ENCODE measurements at regions not wholly inside any gene's neighbourhood (a gene's known extent, or its start where the extent isn't known, plus 50 kb on each side); places are given as distances from the start of the nearest gene placed in this dataset.

DNA sequence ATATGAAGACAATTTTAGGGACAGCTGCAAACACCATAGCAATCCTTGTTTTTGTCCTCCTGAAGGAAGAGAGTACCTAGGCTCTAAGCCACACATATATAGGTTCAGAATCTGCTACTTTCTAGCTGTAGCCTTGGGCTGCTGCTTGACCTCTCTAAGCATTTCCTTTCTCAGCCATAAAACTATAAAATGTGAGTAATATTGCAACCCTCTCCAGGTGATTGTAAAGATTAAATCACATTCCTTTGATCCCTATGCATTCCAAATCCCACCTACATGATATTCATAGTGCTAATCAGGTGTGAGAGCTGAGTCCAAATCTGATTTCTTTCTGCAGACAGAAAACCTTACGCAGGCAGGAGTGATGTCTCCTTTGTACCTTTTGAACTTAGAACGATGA, 913.5 kb downstream of the VRK1 start:
- H3K4me1 ChIP-seq (ENCODE audit: insufficient read depth): no peaks in the 10 kb centered on the region
- H3K36me3 ChIP-seq (ENCODE audit: low read depth): no peaks in the 10 kb centered on the region
- in situ Hi-C loops (cut with MboI): no loop called here
- no peak for DNase-seq
- H3K4me2 ChIP-seq (ENCODE audit: unreplicated experiment): no peak overlapping the region
- no peak overlapping the region for H2AFZ ChIP-seq
- no peaks in the 10 kb centered on the region for H3K9me2 ChIP-seq (ENCODE audit: insufficient read depth)
- H4K20me1 ChIP-seq (ENCODE audit: insufficient read depth): no peaks in the 10 kb centered on the region
- TF ChIP-seq EZH2 (IDR thresholded peaks at IDR 0.05; ENCODE audit: insufficient read depth, poor library complexity, severe bottlenecking) (no peak), EZH2phosphoT487 (IDR thresholded peaks at IDR 0.05; ENCODE audit: insufficient read depth, low read depth) (no peak)
- no peak overlapping the region for H3K9ac ChIP-seq
- H3F3A ChIP-seq (ENCODE audit: insufficient read depth): no peaks in the 10 kb centered on the region
- no peaks in the 10 kb centered on the region for H3K27me3 ChIP-seq (replicated peaks; ENCODE audit: insufficient read depth)
- H3K27ac ChIP-seq: no peak overlapping the region
- no peaks in the 10 kb centered on the region for H3K79me2 ChIP-seq (ENCODE audit: insufficient read depth)
- no peaks in the 10 kb centered on the region for H3K9me3 ChIP-seq (ENCODE audit: low read depth)
- 39 to 46% methylated on average over 2 of the region's 2 CpGs for WGBS, 2 experiments (ENCODE audit: low coverage in 1 of 2, low lambda C conversion rate in 2 of 2, missing lambda C conversion rate in 2 of 2)
- no peak overlapping the region for H3K4me3 ChIP-seq

- Histone ChIP-seq H3K27ac (no peak overlapping the region), H3K4me2 (ENCODE audit: unreplicated experiment) (no peak overlapping the region), H3K9me2 (ENCODE audit: insufficient read depth) (no peaks in the 10 kb centered on the region), H3K9me3 (ENCODE audit: low read depth) (no peaks in the 10 kb centered on the region), H3K9ac (no peak overlapping the region), H3K79me2 (ENCODE audit: insufficient read depth) (no peaks in the 10 kb centered on the region), H2AFZ (no peak overlapping the region), H3K27me3 (replicated peaks; ENCODE audit: insufficient read depth) (no peaks in the 10 kb centered on the region), H3K4me1 (ENCODE audit: insufficient read depth) (no peaks in the 10 kb centered on the region), H3K4me3 (no peak overlapping the region), H3F3A (ENCODE audit: insufficient read depth) (no peaks in the 10 kb centered on the region), H3K36me3 (ENCODE audit: low read depth) (no peaks in the 10 kb centered on the region), H4K20me1 (ENCODE audit: insufficient read depth) (no peaks in the 10 kb centered on the region)
- TF ChIP-seq EZH2phosphoT487 (IDR thresholded peaks at IDR 0.05; ENCODE audit: insufficient read depth, low read depth): no peak
- no peak for TF ChIP-seq EZH2 (IDR thresholded peaks at IDR 0.05; ENCODE audit: insufficient read depth, poor library complexity, severe bottlenecking)
- no peak for DNase-seq
- in situ Hi-C loops (cut with MboI): no loop called here
Observed at GRCh38 chr14:97712471-97712870, 915.3 kb downstream of the VRK1 start.

DNA sequence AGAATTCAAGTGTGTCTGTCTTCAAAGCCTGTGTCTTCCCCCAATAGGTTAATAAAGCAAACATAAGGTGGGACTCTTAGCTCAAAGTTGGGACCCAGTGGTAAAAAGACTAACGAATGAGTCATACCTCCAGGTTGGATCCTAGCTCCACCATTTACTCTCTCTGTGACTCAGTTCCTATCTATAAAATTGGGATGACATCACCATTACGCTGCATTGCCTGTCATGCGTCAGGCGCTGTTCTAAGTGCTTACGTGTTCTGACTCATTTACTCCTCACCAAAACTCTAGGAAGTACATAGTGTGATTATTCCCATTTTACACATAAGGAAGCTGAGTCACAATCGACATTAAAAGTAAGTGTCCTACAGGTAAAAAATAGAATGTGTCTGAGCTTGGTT, 915.8 kb downstream of the VRK1 start:
- WGBS, 2 experiments (ENCODE audit: low coverage in 1 of 2, low lambda C conversion rate in 2 of 2, missing lambda C conversion rate in 2 of 2): 40 to 50% methylated on average over 6 of the region's 6 CpGs
- TF ChIP-seq EZH2 (IDR thresholded peaks at IDR 0.05; ENCODE audit: insufficient read depth, poor library complexity, severe bottlenecking) (no peak), EZH2phosphoT487 (IDR thresholded peaks at IDR 0.05; ENCODE audit: insufficient read depth, low read depth) (no peak)
- no peaks in the 10 kb centered on the region for H3K27me3 ChIP-seq (replicated peaks; ENCODE audit: insufficient read depth)
- DNase-seq: peak; percentile 3
- no peaks in the 10 kb centered on the region for H3K9me2 ChIP-seq (ENCODE audit: insufficient read depth)
- no peak overlapping the region for H3K4me3 ChIP-seq
- H4K20me1 ChIP-seq (ENCODE audit: insufficient read depth): no peaks in the 10 kb centered on the region
- no peaks in the 10 kb centered on the region for H3K4me1 ChIP-seq (ENCODE audit: insufficient read depth)
- no peak overlapping the region for H2AFZ ChIP-seq
- H3K9me3 ChIP-seq (ENCODE audit: low read depth): no peaks in the 10 kb centered on the region
- H3K4me2 ChIP-seq (ENCODE audit: unreplicated experiment): no peak overlapping the region
- H3K79me2 ChIP-seq (ENCODE audit: insufficient read depth): no peaks in the 10 kb centered on the region
- H3K27ac ChIP-seq: no peak overlapping the region
- H3F3A ChIP-seq (ENCODE audit: insufficient read depth): no peaks in the 10 kb centered on the region
- no peak overlapping the region for H3K9ac ChIP-seq
- in situ Hi-C loops (cut with MboI): no loop called here
- no peaks in the 10 kb centered on the region for H3K36me3 ChIP-seq (ENCODE audit: low read depth)

DNA sequence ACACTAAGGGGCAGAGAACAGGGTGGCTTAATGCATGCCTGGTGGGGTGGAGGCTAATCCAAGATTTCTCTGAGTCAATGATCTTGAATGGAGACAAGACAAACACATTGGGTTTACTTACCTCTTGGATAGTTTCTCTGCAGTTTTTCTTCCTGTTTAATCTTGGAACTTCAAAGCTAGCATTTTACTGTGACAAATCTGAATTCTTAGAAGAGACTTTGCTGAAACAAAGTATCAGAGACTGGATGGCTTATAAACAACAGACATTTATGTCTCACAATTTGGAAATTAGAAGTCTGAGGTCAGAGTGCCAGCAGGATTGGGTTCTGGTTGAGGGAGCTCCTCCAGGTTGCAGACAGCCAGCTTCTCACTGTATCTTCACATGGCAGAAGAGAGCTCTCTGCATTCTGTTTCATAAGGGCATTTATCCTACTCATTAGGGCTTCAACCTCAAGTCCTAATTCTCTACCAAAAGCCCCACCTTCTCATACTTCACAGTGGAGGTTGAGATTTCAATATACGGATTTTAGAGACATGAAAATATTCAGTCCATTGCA, 921.8 kb downstream of the VRK1 start:
- Histone ChIP-seq H3K36me3 (ENCODE audit: low read depth) (no peaks in the 10 kb centered on the region), H3K4me1 (ENCODE audit: insufficient read depth) (no peaks in the 10 kb centered on the region), H3K27me3 (replicated peaks; ENCODE audit: insufficient read depth) (no peaks in the 10 kb centered on the region), H3K9me2 (ENCODE audit: insufficient read depth) (no peaks in the 10 kb centered on the region), H3K27ac (no peak overlapping the region), H3K9ac (no peak overlapping the region), H3K4me2 (ENCODE audit: unreplicated experiment) (no peak overlapping the region), H2AFZ (no peak overlapping the region), H3K4me3 (no peak overlapping the region), H3K79me2 (ENCODE audit: insufficient read depth) (no peaks in the 10 kb centered on the region), H3K9me3 (ENCODE audit: low read depth) (peaks cover 7% of the 10 kb centered on the region), H4K20me1 (ENCODE audit: insufficient read depth) (no peaks in the 10 kb centered on the region), H3F3A (ENCODE audit: insufficient read depth) (no peaks in the 10 kb centered on the region)
- WGBS, 2 experiments (ENCODE audit: low coverage in 1 of 2, low lambda C conversion rate in 2 of 2, missing lambda C conversion rate in 2 of 2): 0 to 23% methylated on average over 1 of the region's 1 CpG
- in situ Hi-C loops (cut with MboI): no loop called here
- TF ChIP-seq EZH2phosphoT487 (IDR thresholded peaks at IDR 0.05; ENCODE audit: insufficient read depth, low read depth) (no peak), EZH2 (IDR thresholded peaks at IDR 0.05; ENCODE audit: insufficient read depth, poor library complexity, severe bottlenecking) (no peak)
- DNase-seq: no peak

DNA sequence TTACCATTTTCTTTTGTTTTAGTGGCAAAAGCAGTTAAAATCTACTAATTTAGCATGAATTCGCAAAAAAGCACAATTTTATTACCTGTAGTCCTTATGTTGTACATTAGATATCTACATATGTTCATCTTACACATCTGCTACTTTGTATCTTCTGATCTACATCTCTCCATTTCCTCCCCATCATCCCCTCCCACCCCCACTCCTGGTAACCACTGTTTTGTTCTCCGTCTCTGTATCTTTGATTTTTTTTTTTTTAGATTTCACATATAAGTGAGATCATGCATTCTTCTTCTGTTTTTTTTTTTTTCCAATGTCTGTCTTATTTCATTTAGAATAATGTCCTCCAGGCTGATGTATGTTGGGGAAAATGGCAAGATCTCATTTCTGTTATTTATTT, 922.7 kb downstream of the VRK1 start:
- no peak overlapping the region for H3K9ac ChIP-seq
- H3F3A ChIP-seq (ENCODE audit: insufficient read depth): no peaks in the 10 kb centered on the region
- H3K9me3 ChIP-seq (ENCODE audit: low read depth): peaks cover 7% of the 10 kb centered on the region
- no peak overlapping the region for H3K4me3 ChIP-seq
- DNase-seq: no peak
- H3K4me1 ChIP-seq (ENCODE audit: insufficient read depth): no peaks in the 10 kb centered on the region
- WGBS, 2 experiments (ENCODE audit: low coverage in 1 of 2, low lambda C conversion rate in 2 of 2, missing lambda C conversion rate in 2 of 2): 32 to 38% methylated on average over 2 of the region's 2 CpGs
- H3K79me2 ChIP-seq (ENCODE audit: insufficient read depth): no peaks in the 10 kb centered on the region
- H2AFZ ChIP-seq: no peak overlapping the region
- TF ChIP-seq EZH2phosphoT487 (IDR thresholded peaks at IDR 0.05; ENCODE audit: insufficient read depth, low read depth) (no peak), EZH2 (IDR thresholded peaks at IDR 0.05; ENCODE audit: insufficient read depth, poor library complexity, severe bottlenecking) (no peak)
- no peaks in the 10 kb centered on the region for H3K9me2 ChIP-seq (ENCODE audit: insufficient read depth)
- H3K27ac ChIP-seq: no peak overlapping the region
- H3K27me3 ChIP-seq (replicated peaks; ENCODE audit: insufficient read depth): no peaks in the 10 kb centered on the region
- no peaks in the 10 kb centered on the region for H4K20me1 ChIP-seq (ENCODE audit: insufficient read depth)
- in situ Hi-C loops (cut with MboI): no loop called here
- no peak overlapping the region for H3K4me2 ChIP-seq (ENCODE audit: unreplicated experiment)
- H3K36me3 ChIP-seq (ENCODE audit: low read depth): no peaks in the 10 kb centered on the region

All from GM23248 (cell line).